Panc1 (cell line): ENCODE measurements at regions not wholly inside any gene's neighbourhood (a gene's known extent, or its start where the extent isn't known, plus 50 kb on each side); places are given as distances from the start of the nearest gene placed in this dataset.

ENCODE experiments used
- TF ChIP-seq, protein P1 (sequence below): fragments of 450-650 bp; IDR thresholded peaks from 2 replicates; pipeline ENCODE4 v1.5.1; 2017; ENCODE audit warnings: mild to moderate bottlenecking
- TF ChIP-seq, protein P2 (sequence below), 2 experiments: IDR thresholded peaks; 2 replicates each; pipeline ENCODE4 v1.6.1; 2011 to 2012; ENCODE audit warnings: low read depth in 2 of 2, control low read depth in 1 of 2, low read length in 1 of 2, mild to moderate bottlenecking in 1 of 2, moderate library complexity in 1 of 2; ENCODE audit not compliant: insufficient read depth in 1 of 2

DNA sequence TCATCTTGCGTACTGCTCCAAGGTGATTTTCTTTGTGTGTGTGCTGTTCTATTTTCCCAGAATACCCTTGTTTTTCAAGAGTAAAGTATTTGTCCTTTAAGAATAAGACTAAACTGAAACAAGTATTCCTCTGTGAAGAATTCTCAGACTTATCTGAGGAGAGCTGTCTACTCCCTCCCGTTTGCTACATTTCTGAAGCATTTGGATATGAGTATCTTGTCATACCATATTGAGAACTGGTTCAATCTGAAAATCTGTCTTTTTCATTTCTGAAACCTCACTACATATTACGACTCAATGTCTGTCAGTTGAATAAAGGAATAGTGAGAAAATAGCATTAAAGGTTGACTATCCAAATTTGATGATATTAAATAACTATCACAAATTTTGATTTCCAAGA, 159.4 kb downstream of the PMAIP1 start:
- TF ChIP-seq, protein P1, sequence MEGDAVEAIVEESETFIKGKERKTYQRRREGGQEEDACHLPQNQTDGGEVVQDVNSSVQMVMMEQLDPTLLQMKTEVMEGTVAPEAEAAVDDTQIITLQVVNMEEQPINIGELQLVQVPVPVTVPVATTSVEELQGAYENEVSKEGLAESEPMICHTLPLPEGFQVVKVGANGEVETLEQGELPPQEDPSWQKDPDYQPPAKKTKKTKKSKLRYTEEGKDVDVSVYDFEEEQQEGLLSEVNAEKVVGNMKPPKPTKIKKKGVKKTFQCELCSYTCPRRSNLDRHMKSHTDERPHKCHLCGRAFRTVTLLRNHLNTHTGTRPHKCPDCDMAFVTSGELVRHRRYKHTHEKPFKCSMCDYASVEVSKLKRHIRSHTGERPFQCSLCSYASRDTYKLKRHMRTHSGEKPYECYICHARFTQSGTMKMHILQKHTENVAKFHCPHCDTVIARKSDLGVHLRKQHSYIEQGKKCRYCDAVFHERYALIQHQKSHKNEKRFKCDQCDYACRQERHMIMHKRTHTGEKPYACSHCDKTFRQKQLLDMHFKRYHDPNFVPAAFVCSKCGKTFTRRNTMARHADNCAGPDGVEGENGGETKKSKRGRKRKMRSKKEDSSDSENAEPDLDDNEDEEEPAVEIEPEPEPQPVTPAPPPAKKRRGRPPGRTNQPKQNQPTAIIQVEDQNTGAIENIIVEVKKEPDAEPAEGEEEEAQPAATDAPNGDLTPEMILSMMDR = no peak
- TF ChIP-seq, protein P2, sequence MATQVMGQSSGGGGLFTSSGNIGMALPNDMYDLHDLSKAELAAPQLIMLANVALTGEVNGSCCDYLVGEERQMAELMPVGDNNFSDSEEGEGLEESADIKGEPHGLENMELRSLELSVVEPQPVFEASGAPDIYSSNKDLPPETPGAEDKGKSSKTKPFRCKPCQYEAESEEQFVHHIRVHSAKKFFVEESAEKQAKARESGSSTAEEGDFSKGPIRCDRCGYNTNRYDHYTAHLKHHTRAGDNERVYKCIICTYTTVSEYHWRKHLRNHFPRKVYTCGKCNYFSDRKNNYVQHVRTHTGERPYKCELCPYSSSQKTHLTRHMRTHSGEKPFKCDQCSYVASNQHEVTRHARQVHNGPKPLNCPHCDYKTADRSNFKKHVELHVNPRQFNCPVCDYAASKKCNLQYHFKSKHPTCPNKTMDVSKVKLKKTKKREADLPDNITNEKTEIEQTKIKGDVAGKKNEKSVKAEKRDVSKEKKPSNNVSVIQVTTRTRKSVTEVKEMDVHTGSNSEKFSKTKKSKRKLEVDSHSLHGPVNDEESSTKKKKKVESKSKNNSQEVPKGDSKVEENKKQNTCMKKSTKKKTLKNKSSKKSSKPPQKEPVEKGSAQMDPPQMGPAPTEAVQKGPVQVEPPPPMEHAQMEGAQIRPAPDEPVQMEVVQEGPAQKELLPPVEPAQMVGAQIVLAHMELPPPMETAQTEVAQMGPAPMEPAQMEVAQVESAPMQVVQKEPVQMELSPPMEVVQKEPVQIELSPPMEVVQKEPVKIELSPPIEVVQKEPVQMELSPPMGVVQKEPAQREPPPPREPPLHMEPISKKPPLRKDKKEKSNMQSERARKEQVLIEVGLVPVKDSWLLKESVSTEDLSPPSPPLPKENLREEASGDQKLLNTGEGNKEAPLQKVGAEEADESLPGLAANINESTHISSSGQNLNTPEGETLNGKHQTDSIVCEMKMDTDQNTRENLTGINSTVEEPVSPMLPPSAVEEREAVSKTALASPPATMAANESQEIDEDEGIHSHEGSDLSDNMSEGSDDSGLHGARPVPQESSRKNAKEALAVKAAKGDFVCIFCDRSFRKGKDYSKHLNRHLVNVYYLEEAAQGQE (IDR thresholded peaks at IDR 0.05; ENCODE audit: insufficient read depth in 1 of 2, low read depth in 2 of 2, low read length in 1 of 2) = no peak
